Esophagus muscularis mucosa (tissue), 4 donors: ENCODE measurements at regions not wholly inside any gene's neighbourhood (a gene's known extent, or its start where the extent isn't known, plus 50 kb on each side); places are given as distances from the start of the nearest gene placed in this dataset.

Source experiments
- DNase-seq: peaks from one replicate; pipeline ENCODE4 v3.0.0-alpha.2; 2017; ENCODE audit errors: extremely low spot score
- H3K27ac ChIP-seq, 4 donors: fragments of 200-600 bp; sonication (generic); replicated peaks in 1 of 4; 1 replicate in 3 of 4; 2 replicates in 1 of 4; pipeline ENCODE4 v1.5.1; 2016 to 2019; ENCODE audit warnings: mild to moderate bottlenecking in 1 of 4
- H3K27me3 ChIP-seq, 4 donors: fragments of 200-600 bp; sonication (generic); one replicate each; pipeline versions ENCODE4 v1.5.1 to v1.6.0; 2016 to 2019
- H3K36me3 ChIP-seq, 4 donors: fragments of 200-600 bp; sonication (generic); one replicate each; pipeline ENCODE4 v1.5.1; 2016 to 2019
- H3K4me1 ChIP-seq, 4 donors: fragments of 200-600 bp; sonication (generic); one replicate each; pipeline ENCODE4 v1.5.1; 2016 to 2019
- H3K4me3 ChIP-seq, 4 donors: fragments of 200-600 bp; sonication (generic); 1 replicate in 2 of 4; 2 replicates in 2 of 4; pipeline ENCODE4 v1.5.1; 2016 to 2019; ENCODE audit warnings: mild to moderate bottlenecking in 4 of 4, moderate library complexity in 1 of 4
- H3K9me3 ChIP-seq, 4 donors: fragments of 200-600 bp; sonication (generic); 1 replicate in 3 of 4; 2 replicates in 1 of 4; pipeline ENCODE4 v1.5.1; 2016 to 2019
- CTCF ChIP-seq, 3 experiments: fragments of 200-600 bp in 2 of 3; fragments of 450-650 bp in 1 of 3; sonication (generic) in 2 of 3; IDR thresholded peaks; one replicate each; pipeline ENCODE4 v1.5.1; 2017 to 2019; ENCODE audit warnings: antibody characterized with exemption in 3 of 3, mild to moderate bottlenecking in 2 of 3, moderate library complexity in 1 of 3
- EP300 ChIP-seq: sonication (generic); formaldehyde crosslinking; IDR thresholded peaks from one replicate; pipeline ENCODE4 v1.6.1; 2017; ENCODE audit warnings: antibody characterized with exemption
- POLR2A ChIP-seq: fragments of 450-650 bp; IDR thresholded peaks from one replicate; pipeline ENCODE4 v1.6.1; 2017; ENCODE audit warnings: antibody characterized with exemption, moderate library complexity, mild to moderate bottlenecking, low read depth
- POLR2AphosphoS5 ChIP-seq, 2 donors: sonication (generic); formaldehyde crosslinking; IDR thresholded peaks; one replicate each; pipeline ENCODE4 v1.6.1; 2017; ENCODE audit warnings: antibody characterized with exemption in 2 of 2
- WGBS: methylation state at CpG from one replicate; pipeline ENCODE4 v1.1.5; 2018; 5-methylcytosine and 5-hydroxymethylcytosine counted together
- intact Hi-C: fragments of 100-400 bp; cut with DNase I; formaldehyde crosslinking; loops from one replicate; pipeline ENCODE4 v1.15.1; 2023

GRCh38 chr15:97686324-97686723, 274.2 kb upstream of the ARRDC4 start:
- no peaks in the 10 kb centered on the region for H3K36me3 ChIP-seq
- H3K27me3 ChIP-seq: no peaks in the 10 kb centered on the region
- intact Hi-C loops: no loop called here
- whole genome bisulfite sequencing: 70% methylated on average over 2 of the region's 2 CpGs
- no peak overlapping the region for H3K4me3 ChIP-seq
- no peaks in the 10 kb centered on the region for H3K4me1 ChIP-seq
- TF ChIP-seq POLR2AphosphoS5 (IDR thresholded peaks at IDR 0.05) (no peak), EP300 (no peak), CTCF (IDR thresholded peaks at IDR 0.05) (no peak), POLR2A (no peak)
- DNase-seq: no peak
- no peaks in the 10 kb centered on the region for H3K9me3 ChIP-seq
- no peak overlapping the region for H3K27ac ChIP-seq

- Histone ChIP-seq H3K27me3 (no peaks in the 10 kb centered on the region), H3K9me3 (no peaks in the 10 kb centered on the region), H3K27ac (no peak overlapping the region), H3K4me1 (no peaks in the 10 kb centered on the region), H3K4me3 (no peak overlapping the region), H3K36me3 (no peaks in the 10 kb centered on the region)
- intact Hi-C loops: no loop called here
- no peak for DNase-seq
- no peak for TF ChIP-seq EP300
- TF ChIP-seq CTCF (IDR thresholded peaks at IDR 0.05): no peak
- no peak for TF ChIP-seq POLR2AphosphoS5 (IDR thresholded peaks at IDR 0.05)
These were observed 272.8 kb upstream of the ARRDC4 start for GRCh38 chr15:97687654-97688053.

GRCh38 chr15:97688177-97688576, 272.3 kb upstream of the ARRDC4 start:
- WGBS: 93% methylated on average over 4 of the region's 4 CpGs
- DNase-seq: no peak
- Histone ChIP-seq H3K9me3 (no peaks in the 10 kb centered on the region), H3K27ac (no peak overlapping the region), H3K4me3 (no peak overlapping the region), H3K27me3 (no peaks in the 10 kb centered on the region), H3K36me3 (peaks cover 0 to 4% (median 0%) of the 10 kb centered on the region in 4 donors), H3K4me1 (no peaks in the 10 kb centered on the region)
- no peak for TF ChIP-seq EP300
- TF ChIP-seq CTCF (IDR thresholded peaks at IDR 0.05): no peak
- no peak for TF ChIP-seq POLR2AphosphoS5 (IDR thresholded peaks at IDR 0.05)
- TF ChIP-seq POLR2A: no peak
- intact Hi-C loops: no loop called here

- intact Hi-C loops: no loop called here
- Histone ChIP-seq H3K9me3 (no peaks in the 10 kb centered on the region), H3K4me3 (no peak overlapping the region), H3K27me3 (no peaks in the 10 kb centered on the region), H3K36me3 (peaks cover 0 to 4% (median 0%) of the 10 kb centered on the region in 4 donors), H3K4me1 (no peaks in the 10 kb centered on the region), H3K27ac (no peak overlapping the region)
- 88% methylated on average over 4 of the region's 4 CpGs for WGBS
- TF ChIP-seq POLR2A (no peak), EP300 (no peak), POLR2AphosphoS5 (IDR thresholded peaks at IDR 0.05) (no peak), CTCF (IDR thresholded peaks at IDR 0.05) (no peak)
- DNase-seq: no peak
These were observed 271.6 kb upstream of the ARRDC4 start for GRCh38 chr15:97688886-97689285.

- Histone ChIP-seq H3K4me3 (no peak overlapping the region), H3K27me3 (no peaks in the 10 kb centered on the region), H3K36me3 (peaks cover 0 to 8% (median 0%) of the 10 kb centered on the region in 4 donors), H3K27ac (no peak overlapping the region), H3K4me1 (no peaks in the 10 kb centered on the region), H3K9me3 (no peaks in the 10 kb centered on the region)
- intact Hi-C loops: no loop called here
- no peak for DNase-seq
- WGBS: 78% methylated on average over 3 of the region's 3 CpGs
- TF ChIP-seq EP300: no peak
- TF ChIP-seq CTCF (IDR thresholded peaks at IDR 0.05): no peak
- no peak for TF ChIP-seq POLR2A
- no peak for TF ChIP-seq POLR2AphosphoS5 (IDR thresholded peaks at IDR 0.05)
These were observed 269.4 kb upstream of the ARRDC4 start for GRCh38 chr15:97691078-97691477.
